IMR-90 (cell line): ENCODE measurements at regions not wholly inside any gene's neighbourhood (a gene's known extent, or its start where the extent isn't known, plus 50 kb on each side); places are given as distances from the start of the nearest gene placed in this dataset.

Source experiments
- ATAC-seq: fragments of 200-7000 bp; cut with Tn5 transposase; 2 replicates; pipeline ENCODE4 v1.9.1; 2020; ENCODE audit warnings: low read depth, mild to moderate bottlenecking, moderate library complexity
- BruUV-seq: library from RNA; stranded (reverse); fragments of 400-500 nt; replicated peaks from 2 replicates; lab custom pipeline; 2021; lab: Mats Ljungman, UMichigan
- CTCF ChIA-PET: fragments of 300-600 bp; formaldehyde crosslinking; extraction: SDS; loops from one replicate; lab custom pipeline; 2021; ENCODE audit warnings: antibody characterized with exemption; lab: Yijun Ruan, JAX
- POLR2A ChIA-PET: fragments of 300-600 bp; sonication (Branson Sonifier 250); formaldehyde crosslinking; loops from one replicate; lab custom pipeline; 2022; ENCODE audit warnings: antibody characterized with exemption; ENCODE audit not compliant: unreplicated experiment; lab: Charles Lee
- DNase-seq: peaks from one replicate; pipeline ENCODE4 v3.0.0; 2013
- H2AFZ ChIP-seq: replicated peaks from 2 replicates; pipeline ENCODE3; 2013; ENCODE audit warnings: low read length, mild to moderate bottlenecking; ENCODE audit not compliant: poor library complexity
- H2AK5ac ChIP-seq: 2 replicates; pipeline ENCODE4 v1.6.1; 2013; ENCODE audit warnings: low read depth, low read length, inconsistent platforms
- H2AK9ac ChIP-seq: replicated peaks from 2 replicates; pipeline ENCODE3; 2013; ENCODE audit warnings: mild to moderate bottlenecking, low read depth, low read length, moderate library complexity; ENCODE audit not compliant: poor library complexity
- H2BK120ac ChIP-seq: 2 replicates; pipeline ENCODE4 v1.6.1; 2013; ENCODE audit warnings: low read depth, low read length, inconsistent platforms
- H2BK15ac ChIP-seq: 3 replicates; pipeline ENCODE4 v1.6.1; 2013; ENCODE audit warnings: low read depth, low read length, inconsistent platforms
- H2BK20ac ChIP-seq: 2 replicates; pipeline ENCODE4 v1.6.1; 2013; ENCODE audit warnings: low read depth, mild to moderate bottlenecking, inconsistent platforms, low read length, moderate library complexity
- H2BK5ac ChIP-seq: 2 replicates; pipeline ENCODE4 v1.6.1; 2013; ENCODE audit warnings: mild to moderate bottlenecking, low read depth, low read length, inconsistent platforms; ENCODE audit not compliant: poor library complexity, severe bottlenecking
- H3K14ac ChIP-seq: replicated peaks from 2 replicates; pipeline ENCODE4 v1.6.1; 2013; ENCODE audit warnings: low read depth, low read length, inconsistent platforms
- H3K18ac ChIP-seq: 2 replicates; pipeline ENCODE4 v1.6.1; 2013; ENCODE audit warnings: low read depth, low read length, control low read depth
- H3K23ac ChIP-seq: 2 replicates; pipeline ENCODE4 v1.6.1; 2013; ENCODE audit warnings: low read depth, low read length, inconsistent platforms
- H3K27ac ChIP-seq: 2 replicates; pipeline ENCODE4 v1.5.1; 2013; ENCODE audit warnings: mild to moderate bottlenecking, control low read depth, low read length; ENCODE audit not compliant: insufficient read depth
- H3K27me3 ChIP-seq: 2 replicates; pipeline ENCODE4 v1.6.1; 2013; ENCODE audit warnings: low read length; ENCODE audit not compliant: control insufficient read depth, insufficient read depth
- H3K36me3 ChIP-seq: 2 replicates; pipeline ENCODE4 v1.6.1; 2013; ENCODE audit warnings: low read length, mixed read lengths; ENCODE audit not compliant: control insufficient read depth, insufficient read depth
- H3K4ac ChIP-seq: 2 replicates; pipeline ENCODE4 v1.6.1; 2013; ENCODE audit warnings: low read depth, low read length, inconsistent platforms
- H3K4me1 ChIP-seq: 2 replicates; pipeline ENCODE4 v1.6.1; 2013; ENCODE audit warnings: low read length, mixed read lengths; ENCODE audit not compliant: control insufficient read depth, insufficient read depth
- H3K4me2 ChIP-seq: 2 replicates; pipeline ENCODE4 v1.6.1; 2013; ENCODE audit warnings: low read depth, mild to moderate bottlenecking, control low read depth, low read length, moderate library complexity
- H3K4me3 ChIP-seq: 2 replicates; pipeline ENCODE4 v1.5.1; 2013; ENCODE audit warnings: low read depth, mild to moderate bottlenecking, control low read depth, low read length, moderate library complexity; ENCODE audit not compliant: insufficient read depth
- H3K56ac ChIP-seq: 2 replicates; pipeline ENCODE4 v1.6.1; 2013; ENCODE audit warnings: low read length, inconsistent platforms; ENCODE audit not compliant: insufficient read depth; ENCODE audit errors: extremely low read depth
- H3K79me1 ChIP-seq, 2 experiments: 2 replicates each; pipeline ENCODE4 v1.6.1; 2013; ENCODE audit warnings: low read length in 2 of 2, inconsistent platforms in 1 of 2, low read depth in 1 of 2
- H3K9ac ChIP-seq: 2 replicates; pipeline ENCODE4 v1.6.1; 2013; ENCODE audit warnings: low read depth, low read length, control low read depth
- H3K9me1 ChIP-seq: 2 replicates; pipeline ENCODE4 v1.6.1; 2013; ENCODE audit warnings: low read length, inconsistent platforms; ENCODE audit not compliant: insufficient read depth
- H3K9me3 ChIP-seq: 2 replicates; pipeline ENCODE4 v1.6.1; 2013; ENCODE audit warnings: low read length; ENCODE audit not compliant: control insufficient read depth, insufficient read depth
- H4K20me1 ChIP-seq: 2 replicates; pipeline ENCODE4 v1.6.1; 2013; ENCODE audit warnings: low read length, inconsistent platforms; ENCODE audit not compliant: insufficient read depth
- H4K5ac ChIP-seq: 2 replicates; pipeline ENCODE4 v1.6.1; 2013; ENCODE audit warnings: mild to moderate bottlenecking, low read depth, low read length, control low read depth
- H4K8ac ChIP-seq, 2 experiments: 2 replicates each; pipeline ENCODE4 v1.6.1; 2013; ENCODE audit warnings: low read depth in 2 of 2, low read length in 2 of 2, control low read depth in 1 of 2, inconsistent platforms in 1 of 2
- H4K91ac ChIP-seq: 2 replicates; pipeline ENCODE4 v1.6.1; 2013; ENCODE audit warnings: low read depth, low read length, inconsistent platforms; ENCODE audit not compliant: insufficient read depth
- BHLHE40 ChIP-seq: fragments of 150-350 bp; IDR thresholded peaks from 2 replicates; pipeline ENCODE4 v1.6.1; 2016; ENCODE audit warnings: mild to moderate bottlenecking, low read depth, low read length
- CEBPB ChIP-seq: IDR thresholded peaks from 2 replicates; pipeline ENCODE4 v1.6.1; 2012; ENCODE audit warnings: low read depth, low read length, improper control_type of control experiment
- CHD1 ChIP-seq: IDR thresholded peaks from 2 replicates; pipeline ENCODE4 v1.6.1; 2012; ENCODE audit warnings: low read depth, low read length, improper control_type of control experiment
- ELK1 ChIP-seq: fragments of 150-350 bp; IDR thresholded peaks from 2 replicates; pipeline ENCODE4 v1.6.1; 2016; ENCODE audit warnings: low read depth, mild to moderate bottlenecking, low read length, moderate library complexity, borderline replicate concordance
- FOS ChIP-seq: fragments of 150-350 bp; IDR thresholded peaks from 2 replicates; pipeline ENCODE4 v1.6.1; 2016; ENCODE audit warnings: low read depth, low read length
- MAFK ChIP-seq: IDR thresholded peaks from 2 replicates; pipeline ENCODE4 v1.6.1; 2012; ENCODE audit warnings: low read depth, low read length, improper control_type of control experiment
- MAZ ChIP-seq: IDR thresholded peaks from 2 replicates; pipeline ENCODE4 v1.6.1; 2012; ENCODE audit warnings: low read depth, mild to moderate bottlenecking, low read length, improper control_type of control experiment, moderate library complexity, borderline replicate concordance
- MXI1 ChIP-seq: IDR thresholded peaks from 2 replicates; pipeline ENCODE4 v1.6.1; 2012; ENCODE audit warnings: low read depth, mild to moderate bottlenecking, low read length, moderate library complexity, borderline replicate concordance
- NFE2L2 ChIP-seq: fragments of 150-350 bp; IDR thresholded peaks from 2 replicates; pipeline ENCODE4 v1.6.1; 2016; ENCODE audit warnings: low read depth, mild to moderate bottlenecking, low read length
- POLR2A ChIP-seq: IDR thresholded peaks from 2 replicates; pipeline ENCODE4 v1.6.1; 2012; ENCODE audit warnings: mild to moderate bottlenecking, low read depth, low read length
- RAD21 ChIP-seq: IDR thresholded peaks from 2 replicates; pipeline ENCODE4 v1.6.1; 2012; ENCODE audit warnings: low read length, improper control_type of control experiment
- RCOR1 ChIP-seq: IDR thresholded peaks from 2 replicates; pipeline ENCODE4 v1.6.1; 2012; ENCODE audit warnings: mild to moderate bottlenecking, low read length, improper control_type of control experiment; ENCODE audit not compliant: insufficient replicate concordance
- RFX5 ChIP-seq: IDR thresholded peaks from 2 replicates; pipeline ENCODE4 v1.8.0; 2012; ENCODE audit warnings: low read depth, mild to moderate bottlenecking, low read length, moderate library complexity
- SMC3 ChIP-seq: fragments of 150-350 bp; IDR thresholded peaks from 2 replicates; pipeline ENCODE4 v1.6.1; 2016; ENCODE audit warnings: low read depth, mild to moderate bottlenecking, antibody characterized with exemption, low read length, moderate library complexity
- USF2 ChIP-seq: fragments of 150-350 bp; IDR thresholded peaks from 2 replicates; pipeline ENCODE4 v1.6.1; 2017; ENCODE audit warnings: mild to moderate bottlenecking, antibody characterized with exemption, low read length, low read depth
- WGBS, 2 experiments: methylation state at CpG; one replicate each; pipeline versions ENCODE4 v1.1.5 to v1.1.7; 2013; ENCODE audit warnings: missing lambda C conversion rate in 2 of 2; ENCODE audit not compliant: insufficient read length in 1 of 2; ENCODE audit errors: extremely low coverage in 2 of 2; 5-methylcytosine and 5-hydroxymethylcytosine counted together
- dilution Hi-C: fragments of 300-500 bp; cut with HindIII; formaldehyde crosslinking; loops from one replicate; pipeline ENCODE4 v1.14.3; 2018; ENCODE audit warnings: low sequenced_read_pairs; ENCODE audit not compliant: unreplicated experiment
- in situ Hi-C: fragments of 300-500 bp; cut with MboI; formaldehyde crosslinking; loops from 3 replicates; pipeline ENCODE4 v1.14.3; 2019; ENCODE audit warnings: low sequenced_read_pairs, inconsistent platforms, mixed read lengths
- intact Hi-C: fragments of 100-400 bp; cut with micrococcal nuclease; formaldehyde crosslinking; loops from 2 replicates; pipeline ENCODE4 v1.10.0; 2022
- TF ChIP-seq, protein P1 (sequence below): conservative IDR thresholded peaks from 2 replicates; pipeline ENCODE4 v1.5.1; 2012; ENCODE audit warnings: mild to moderate bottlenecking, low read depth, low read length, improper control_type of control experiment

GRCh38 chr7:131261476-131261994 lies 66.1 kb upstream of the MKLN1 start:
- Histone ChIP-seq H4K20me1 (no peaks in the 10 kb centered on the region), H2AK9ac (no peak overlapping the region), H3K56ac (no peak overlapping the region), H3K4me3 (no peak overlapping the region), H2BK120ac (no peak overlapping the region), H4K91ac (no peak overlapping the region), H2BK5ac (no peak overlapping the region), H3K9ac (no peak overlapping the region), H3K14ac (no peak overlapping the region), H2BK15ac (no peak overlapping the region), H4K8ac (no peak overlapping the region), H3K4me1 (no peaks in the 10 kb centered on the region), H3K9me1 (no peaks in the 10 kb centered on the region), H3K27me3 (no peaks in the 10 kb centered on the region; the same call in 1 of the 2 replicates), H3K36me3 (no peaks in the 10 kb centered on the region), H3K79me1 (no peaks in the 10 kb centered on the region), H3K18ac (no peak overlapping the region), H2AFZ (no peak overlapping the region), H4K5ac (no peak overlapping the region), H3K4me2 (no peak overlapping the region), H3K9me3 (no peaks in the 10 kb centered on the region), H3K27ac (no peak overlapping the region), H3K4ac (no peak overlapping the region), H2BK20ac (no peak overlapping the region), H2AK5ac (no peak overlapping the region), H3K23ac (no peak overlapping the region)
- ATAC-seq (no peak), DNase-seq (no peak)
- POLR2A ChIA-PET = no interaction called here
- TF ChIP-seq CHD1 = no peak
- no peak for TF ChIP-seq ELK1
- TF ChIP-seq, protein P1, sequence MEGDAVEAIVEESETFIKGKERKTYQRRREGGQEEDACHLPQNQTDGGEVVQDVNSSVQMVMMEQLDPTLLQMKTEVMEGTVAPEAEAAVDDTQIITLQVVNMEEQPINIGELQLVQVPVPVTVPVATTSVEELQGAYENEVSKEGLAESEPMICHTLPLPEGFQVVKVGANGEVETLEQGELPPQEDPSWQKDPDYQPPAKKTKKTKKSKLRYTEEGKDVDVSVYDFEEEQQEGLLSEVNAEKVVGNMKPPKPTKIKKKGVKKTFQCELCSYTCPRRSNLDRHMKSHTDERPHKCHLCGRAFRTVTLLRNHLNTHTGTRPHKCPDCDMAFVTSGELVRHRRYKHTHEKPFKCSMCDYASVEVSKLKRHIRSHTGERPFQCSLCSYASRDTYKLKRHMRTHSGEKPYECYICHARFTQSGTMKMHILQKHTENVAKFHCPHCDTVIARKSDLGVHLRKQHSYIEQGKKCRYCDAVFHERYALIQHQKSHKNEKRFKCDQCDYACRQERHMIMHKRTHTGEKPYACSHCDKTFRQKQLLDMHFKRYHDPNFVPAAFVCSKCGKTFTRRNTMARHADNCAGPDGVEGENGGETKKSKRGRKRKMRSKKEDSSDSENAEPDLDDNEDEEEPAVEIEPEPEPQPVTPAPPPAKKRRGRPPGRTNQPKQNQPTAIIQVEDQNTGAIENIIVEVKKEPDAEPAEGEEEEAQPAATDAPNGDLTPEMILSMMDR = no peak
- no peak for TF ChIP-seq FOS
- TF ChIP-seq CEBPB = no peak
- no peak for TF ChIP-seq MAZ
- no peak for TF ChIP-seq MAFK
- TF ChIP-seq RFX5 = no peak
- TF ChIP-seq USF2 = no peak
- TF ChIP-seq SMC3 = no peak
- no peak for TF ChIP-seq RAD21
- TF ChIP-seq RCOR1 = no peak
- TF ChIP-seq NFE2L2 = no peak
- TF ChIP-seq BHLHE40 = no peak
- TF ChIP-seq MXI1 = no peak
- TF ChIP-seq POLR2A = no peak
- dilution Hi-C loops = no loop called here
- CTCF ChIA-PET = no interaction called here
- no TSS peak for BruUV-seq
- WGBS, 2 experiments = no CpG with 5 or more reads among the region's 1 CpG
- in situ Hi-C loops = no loop called here
- intact Hi-C loops = no loop called here
